H9 (cell line): ENCODE measurements at regions not wholly inside any gene's neighbourhood (a gene's known extent, or its start where the extent isn't known, plus 50 kb on each side); places are given as distances from the start of the nearest gene placed in this dataset.

Source experiments
- DNase-seq: peaks from one replicate; pipeline ENCODE4 v3.0.0-alpha.2; 2017
- H2AFZ ChIP-seq: one replicate; pipeline ENCODE4 v1.6.1; 2013; ENCODE audit warnings: mild to moderate bottlenecking, low read length, control low read depth, moderate library complexity
- H2AK5ac ChIP-seq: 2 replicates; pipeline ENCODE4 v1.6.1; 2013; ENCODE audit warnings: low read length, control low read depth, mixed read lengths; ENCODE audit not compliant: insufficient read length
- H2BK120ac ChIP-seq: one replicate; pipeline ENCODE4 v1.6.1; 2013; ENCODE audit warnings: low read depth, mild to moderate bottlenecking, low read length, control low read depth, inconsistent platforms; ENCODE audit not compliant: poor library complexity, severe bottlenecking
- H2BK12ac ChIP-seq: 2 replicates; pipeline ENCODE4 v1.6.1; 2013; ENCODE audit warnings: low read length, control low read depth, mixed read lengths, low read depth; ENCODE audit not compliant: insufficient read length
- H2BK15ac ChIP-seq: 2 replicates; pipeline ENCODE4 v1.6.1; 2013; ENCODE audit warnings: low read depth, low read length, control low read depth
- H2BK20ac ChIP-seq: one replicate; pipeline ENCODE4 v1.6.1; 2013; ENCODE audit warnings: low read depth, mild to moderate bottlenecking, low read length, control low read depth, inconsistent platforms; ENCODE audit not compliant: poor library complexity, severe bottlenecking
- H2BK5ac ChIP-seq: 2 replicates; pipeline ENCODE4 v1.6.1; 2013; ENCODE audit warnings: low read length, control low read depth, mixed read lengths; ENCODE audit not compliant: insufficient read length
- H3K14ac ChIP-seq: 2 replicates; pipeline ENCODE4 v1.6.1; 2013; ENCODE audit warnings: low read length, control low read depth; ENCODE audit not compliant: insufficient read depth
- H3K18ac ChIP-seq: 2 replicates; pipeline ENCODE4 v1.6.1; 2013; ENCODE audit warnings: low read depth, mild to moderate bottlenecking, mixed read lengths, low read length, control low read depth; ENCODE audit not compliant: insufficient read length
- H3K23ac ChIP-seq: 2 replicates; pipeline ENCODE4 v1.6.1; 2013; ENCODE audit warnings: low read length, control low read depth, mixed read lengths, low read depth; ENCODE audit not compliant: insufficient read length
- H3K23me2 ChIP-seq: 2 replicates; pipeline ENCODE4 v1.6.1; 2013; ENCODE audit warnings: low read depth, mild to moderate bottlenecking, mixed read lengths, low read length, control low read depth; ENCODE audit not compliant: insufficient read length, poor library complexity, severe bottlenecking
- H3K27ac ChIP-seq: 2 replicates; pipeline ENCODE4 v1.5.1; 2013; ENCODE audit warnings: low read length, control low read depth, mixed read lengths, low read depth; ENCODE audit not compliant: insufficient read length
- H3K27me3 ChIP-seq: 2 replicates; pipeline ENCODE4 v1.6.1; 2013; ENCODE audit warnings: low read length, control low read depth, inconsistent platforms; ENCODE audit not compliant: insufficient read depth
- H3K4ac ChIP-seq: 2 replicates; pipeline ENCODE4 v1.6.1; 2013; ENCODE audit warnings: low read depth, mild to moderate bottlenecking, control low read depth, inconsistent platforms, low read length, moderate library complexity
- H3K4me1 ChIP-seq: 2 replicates; pipeline ENCODE4 v1.6.1; 2013; ENCODE audit warnings: low read length, control low read depth, inconsistent platforms; ENCODE audit not compliant: insufficient read depth
- H3K4me2 ChIP-seq: 2 replicates; pipeline ENCODE4 v1.6.1; 2013; ENCODE audit warnings: low read length, control low read depth, mixed read lengths; ENCODE audit not compliant: insufficient read length, insufficient read depth
- H3K56ac ChIP-seq: 2 replicates; pipeline ENCODE4 v1.6.1; 2013; ENCODE audit warnings: low read depth, mild to moderate bottlenecking, mixed read lengths, low read length, control low read depth; ENCODE audit not compliant: insufficient read length
- H3K79me1 ChIP-seq: 2 replicates; pipeline ENCODE4 v1.6.1; 2013; ENCODE audit warnings: low read depth, mild to moderate bottlenecking, moderate library complexity, low read length, control low read depth, inconsistent platforms; ENCODE audit not compliant: insufficient read depth, poor library complexity, severe bottlenecking
- H3K79me2 ChIP-seq: 2 replicates; pipeline ENCODE4 v1.6.1; 2013; ENCODE audit warnings: low read length, control low read depth, inconsistent platforms; ENCODE audit not compliant: insufficient read depth
- H3K9ac ChIP-seq: 2 replicates; pipeline ENCODE4 v1.6.1; 2013; ENCODE audit warnings: low read length, control low read depth, mixed read lengths; ENCODE audit not compliant: insufficient read length; ENCODE audit errors: extremely low read depth
- H3K9me3 ChIP-seq: one replicate; pipeline ENCODE4 v1.6.1; 2013; ENCODE audit warnings: low read depth, low read length, inconsistent platforms; ENCODE audit not compliant: control insufficient read depth
- H3T11ph ChIP-seq: one replicate; pipeline ENCODE4 v1.6.1; 2013; ENCODE audit warnings: mild to moderate bottlenecking, low read length, control low read depth, inconsistent platforms
- H4K20me1 ChIP-seq: one replicate; pipeline ENCODE4 v1.6.1; 2013; ENCODE audit not compliant: control insufficient read depth, insufficient read length, insufficient read depth
- H4K5ac ChIP-seq: 2 replicates; pipeline ENCODE4 v1.6.1; 2013; ENCODE audit warnings: low read depth, mild to moderate bottlenecking, mixed read lengths, low read length, control low read depth; ENCODE audit not compliant: insufficient read length
- H4K8ac ChIP-seq: replicated peaks from 2 replicates; pipeline ENCODE4 v1.6.1; 2013; ENCODE audit warnings: low read length, control low read depth, mixed read lengths, low read depth; ENCODE audit not compliant: insufficient read length
- H4K91ac ChIP-seq: 2 replicates; pipeline ENCODE4 v1.6.1; 2013; ENCODE audit warnings: low read depth, mild to moderate bottlenecking, moderate library complexity, mixed read lengths, low read length, control low read depth; ENCODE audit not compliant: insufficient read length
- H3K27ac Mint-ChIP-seq, 3 experiments: 2 replicates in 2 of 3; 3 replicates in 1 of 3; pipeline ENCODE4 v1.8.0; 2020 to 2021; ENCODE audit warnings: mixed read lengths in 3 of 3, mild to moderate bottlenecking in 1 of 3, moderate library complexity in 1 of 3
- H3K27me3 Mint-ChIP-seq: 2 replicates; pipeline ENCODE4 v1.8.0; 2021; ENCODE audit warnings: low read depth, mild to moderate bottlenecking, moderate library complexity, mixed read lengths
- H3K36me3 Mint-ChIP-seq, 3 experiments: 2 replicates in 2 of 3; 3 replicates in 1 of 3; pipeline ENCODE4 v1.8.0; 2020 to 2021; ENCODE audit warnings: low read depth in 3 of 3, mixed read lengths in 3 of 3; ENCODE audit not compliant: insufficient read depth in 1 of 3
- H3K4me1 Mint-ChIP-seq, 2 experiments: 2 replicates each; pipeline ENCODE4 v1.8.0; 2020; ENCODE audit warnings: mixed read lengths in 2 of 2
- H3K4me3 Mint-ChIP-seq, 2 experiments: 2 replicates in 1 of 2; 3 replicates in 1 of 2; pipeline ENCODE4 v1.8.0; 2020 to 2021; ENCODE audit warnings: mild to moderate bottlenecking in 2 of 2, mixed read lengths in 2 of 2, moderate library complexity in 1 of 2
- H3K9me3 Mint-ChIP-seq, 2 experiments: 2 replicates in 1 of 2; 3 replicates in 1 of 2; pipeline ENCODE4 v1.8.0; 2020; ENCODE audit warnings: mild to moderate bottlenecking in 2 of 2, mixed read lengths in 2 of 2, moderate library complexity in 1 of 2
- WGBS: extraction: QIAGEN DNeasy Blood & Tissue Kit; methylation state at CpG from one replicate; pipeline ENCODE4 v1.1.7; 2013; ENCODE audit warnings: missing lambda C conversion rate, low lambda C conversion rate, mixed read lengths; ENCODE audit not compliant: insufficient read length; ENCODE audit errors: extremely low coverage; 5-methylcytosine and 5-hydroxymethylcytosine counted together
- TF ChIP-seq, protein P1 (sequence below): fragments of 200-600 bp; sonication (generic); conservative IDR thresholded peaks from 3 replicates; pipeline ENCODE4 v1.8.0; 2021; ENCODE audit warnings: antibody characterized with exemption, mild to moderate bottlenecking

DNA sequence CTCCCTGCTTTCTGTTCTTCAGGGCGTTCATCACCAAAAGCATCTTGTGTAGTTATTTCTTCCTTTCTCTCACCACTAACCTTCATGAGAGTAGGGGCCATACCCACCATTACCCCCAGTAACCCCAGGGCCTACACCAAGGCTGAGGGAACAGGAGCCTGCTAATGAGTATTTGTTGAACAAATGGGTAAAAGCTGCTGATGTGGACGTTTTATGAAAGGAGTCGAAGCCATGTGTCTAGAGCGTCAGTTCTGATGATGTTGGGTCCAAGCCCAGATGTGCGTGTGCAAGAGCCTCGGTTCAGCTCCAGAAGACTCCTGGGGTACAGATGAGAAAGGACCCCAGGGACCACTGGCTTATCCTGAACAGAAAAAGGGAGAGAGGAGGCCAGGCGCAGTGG, 77.1 kb upstream of the TBC1D3K start:
- Histone ChIP-seq H3K27ac (no peak overlapping the region), H3K23ac (no peak overlapping the region), H2AK5ac (no peak overlapping the region), H4K8ac (no peak overlapping the region), H3K4me1 (no peaks in the 10 kb centered on the region), H3K56ac (no peak overlapping the region), H3K9ac (no peak overlapping the region), H3K14ac (no peak overlapping the region), H3K79me1 (no peaks in the 10 kb centered on the region), H2BK5ac (no peak overlapping the region), H2BK20ac (no peak overlapping the region), H3K27me3 (no peaks in the 10 kb centered on the region), H2BK12ac (no peak overlapping the region), H3K4me2 (no peak overlapping the region), H2BK120ac (no peak overlapping the region), H3K23me2 (no peaks in the 10 kb centered on the region), H3K79me2 (no peaks in the 10 kb centered on the region), H2BK15ac (no peak overlapping the region), H4K20me1 (no peaks in the 10 kb centered on the region), H4K5ac (no peak overlapping the region), H3T11ph (no peak overlapping the region), H4K91ac (no peak overlapping the region), H2AFZ (no peak overlapping the region), H3K4ac (no peak overlapping the region), H3K18ac (no peak overlapping the region), H3K9me3 (no peaks in the 10 kb centered on the region)
- Mint-ChIP-seq H3K27me3 (peaks cover 7% of the 10 kb centered on the region; the same call in 1 of the 2 replicates), H3K4me3 (no peak overlapping the region), H3K36me3 (no peaks in the 10 kb centered on the region), H3K9me3 (no peaks in the 10 kb centered on the region; a peak in 1 of 5 replicates), H3K27ac (no peak overlapping the region), H3K4me1 (peaks cover 2% of the 10 kb centered on the region in 2 experiments; a peak in 3 of 4 replicates)
- DNase-seq: no peak
- no CpG with 5 or more reads among the region's 7 CpGs for WGBS
- TF ChIP-seq, protein P1, sequence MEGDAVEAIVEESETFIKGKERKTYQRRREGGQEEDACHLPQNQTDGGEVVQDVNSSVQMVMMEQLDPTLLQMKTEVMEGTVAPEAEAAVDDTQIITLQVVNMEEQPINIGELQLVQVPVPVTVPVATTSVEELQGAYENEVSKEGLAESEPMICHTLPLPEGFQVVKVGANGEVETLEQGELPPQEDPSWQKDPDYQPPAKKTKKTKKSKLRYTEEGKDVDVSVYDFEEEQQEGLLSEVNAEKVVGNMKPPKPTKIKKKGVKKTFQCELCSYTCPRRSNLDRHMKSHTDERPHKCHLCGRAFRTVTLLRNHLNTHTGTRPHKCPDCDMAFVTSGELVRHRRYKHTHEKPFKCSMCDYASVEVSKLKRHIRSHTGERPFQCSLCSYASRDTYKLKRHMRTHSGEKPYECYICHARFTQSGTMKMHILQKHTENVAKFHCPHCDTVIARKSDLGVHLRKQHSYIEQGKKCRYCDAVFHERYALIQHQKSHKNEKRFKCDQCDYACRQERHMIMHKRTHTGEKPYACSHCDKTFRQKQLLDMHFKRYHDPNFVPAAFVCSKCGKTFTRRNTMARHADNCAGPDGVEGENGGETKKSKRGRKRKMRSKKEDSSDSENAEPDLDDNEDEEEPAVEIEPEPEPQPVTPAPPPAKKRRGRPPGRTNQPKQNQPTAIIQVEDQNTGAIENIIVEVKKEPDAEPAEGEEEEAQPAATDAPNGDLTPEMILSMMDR: no peak
